AG08396 (cell line): ENCODE measurements at regions not wholly inside any gene's neighbourhood (a gene's known extent, or its start where the extent isn't known, plus 50 kb on each side); places are given as distances from the start of the nearest gene placed in this dataset.

Experiments
- DNase-seq: peaks from one replicate; pipeline ENCODE4 v3.0.0; 2012; ENCODE audit warnings: low spot score, mixed read lengths

GRCh38 chr2:128450211-128451024 is 131.8 kb upstream of the HS6ST1 start:
- no peak for DNase-seq

GRCh38 chr2:128451084-128452023 is 132.7 kb upstream of the HS6ST1 start:
- no peak for DNase-seq

GRCh38 chr2:128452024-128452411 is 133.3 kb upstream of the HS6ST1 start:
- DNase-seq: no peak

- DNase-seq: no peak
These were observed 134.2 kb upstream of the HS6ST1 start for GRCh38 chr2:128452536-128453530.

GRCh38 chr2:128454980-128455720 is 136.5 kb upstream of the HS6ST1 start:
- no peak for DNase-seq

GRCh38 chr2:128455721-128456050 is 137.0 kb upstream of the HS6ST1 start:
- no peak for DNase-seq

- no peak for DNase-seq
These were observed 137.6 kb upstream of the HS6ST1 start for GRCh38 chr2:128456281-128456680.

- no peak for DNase-seq
These were observed 138.4 kb upstream of the HS6ST1 start for GRCh38 chr2:128457006-128457604.

- no peak for DNase-seq
These were observed 139.0 kb upstream of the HS6ST1 start for GRCh38 chr2:128457716-128458115.

GRCh38 chr2:128458505-128458904 is 139.8 kb upstream of the HS6ST1 start:
- DNase-seq: no peak

- no peak for DNase-seq
These were observed 145.8 kb upstream of the HS6ST1 start for GRCh38 chr2:128464456-128464855.

- no peak for DNase-seq
These were observed 146.8 kb upstream of the HS6ST1 start for GRCh38 chr2:128465246-128466170.

- no peak for DNase-seq
These were observed 147.7 kb upstream of the HS6ST1 start for GRCh38 chr2:128466376-128466775.

- no peak for DNase-seq
These were observed 148.1 kb upstream of the HS6ST1 start for GRCh38 chr2:128466776-128467175.

- no peak for DNase-seq
These were observed 148.8 kb upstream of the HS6ST1 start for GRCh38 chr2:128467321-128467969.

GRCh38 chr2:128468186-128468920 is 149.7 kb upstream of the HS6ST1 start:
- DNase-seq: no peak

GRCh38 chr2:128469203-128469602 is 150.5 kb upstream of the HS6ST1 start:
- DNase-seq: no peak

GRCh38 chr2:128469875-128470274 is 151.2 kb upstream of the HS6ST1 start:
- DNase-seq: no peak
